ENCODE measurements at regions not wholly inside any gene's neighbourhood (a gene's known extent, or its start where the extent isn't known, plus 50 kb on each side); places are given as distances from the start of the nearest gene placed in this dataset.

DNA sequence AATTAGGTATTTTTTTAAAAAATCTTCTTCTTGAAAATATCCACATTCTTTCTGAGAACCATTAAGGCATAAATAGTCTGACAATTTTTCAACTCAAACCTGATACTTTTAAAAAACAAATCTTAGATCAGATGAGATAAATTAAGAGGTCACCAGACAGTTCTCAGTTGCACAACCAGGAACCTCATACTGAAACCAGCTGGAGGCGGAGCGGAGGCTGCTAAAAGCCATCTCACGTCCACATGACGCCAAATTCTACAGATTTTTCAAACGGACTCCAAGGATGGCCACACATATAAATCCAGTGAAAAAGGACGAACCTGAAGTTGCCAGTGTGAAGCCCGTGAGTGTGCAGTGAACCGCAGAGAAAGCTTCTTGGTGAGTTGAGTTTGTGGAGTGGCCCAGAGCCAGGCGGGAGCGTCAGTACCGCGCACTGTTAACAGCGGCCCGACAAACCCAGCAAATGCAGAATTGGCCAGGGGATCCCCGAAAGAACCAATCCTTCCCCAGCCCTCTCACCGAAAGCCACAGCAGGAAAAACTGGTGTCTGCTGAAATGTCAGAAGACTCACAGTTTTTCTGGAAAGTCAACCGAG lies 53.1 kb upstream of the BBS5 start:
- H3K4me3 Mint-ChIP-seq: no peak overlapping the region
- H3K4me1 Mint-ChIP-seq (ENCODE audit: low read depth): no peaks in the 10 kb centered on the region
- intact Hi-C loops (cut with micrococcal nuclease): no loop called here
- H3K9me3 Mint-ChIP-seq: no peaks in the 10 kb centered on the region
- H3K27ac Mint-ChIP-seq: no peak overlapping the region
- H3K36me3 Mint-ChIP-seq: no peaks in the 10 kb centered on the region
- ChIA-PET POLR2A (no interaction called here), CTCF (no interaction called here)
- peaks cover 6% of the 10 kb centered on the region for H3K27me3 Mint-ChIP-seq
- DNase-seq: no peak

GRCh38 chr2:169422120-169422519 lies 57.2 kb upstream of the BBS5 start:
- Mint-ChIP-seq H3K4me3 (no peak overlapping the region), H3K27ac (no peak overlapping the region), H3K4me1 (ENCODE audit: low read depth) (no peaks in the 10 kb centered on the region), H3K27me3 (peaks cover 8% of the 10 kb centered on the region), H3K9me3 (no peaks in the 10 kb centered on the region), H3K36me3 (no peaks in the 10 kb centered on the region)
- ChIA-PET POLR2A (interaction anchor here (0.6 kb wide), 1 partner anchor 456 kb away, joined by 6 read pairs; no protein-coding TSS in a partner anchor), CTCF (no interaction called here)
- DNase-seq: no peak
- intact Hi-C loops (cut with micrococcal nuclease): no loop called here

GRCh38 chr2:169415233-169415748 lies 53.0 kb upstream of the LRP2 start:
- no peaks in the 10 kb centered on the region for H3K4me1 Mint-ChIP-seq (ENCODE audit: low read depth)
- H3K4me3 Mint-ChIP-seq: no peak overlapping the region
- intact Hi-C loops (cut with micrococcal nuclease): no loop called here
- no peaks in the 10 kb centered on the region for H3K9me3 Mint-ChIP-seq
- H3K27ac Mint-ChIP-seq: no peak overlapping the region
- no peak for DNase-seq
- H3K27me3 Mint-ChIP-seq: peaks cover 26% of the 10 kb centered on the region
- no peaks in the 10 kb centered on the region for H3K36me3 Mint-ChIP-seq
- POLR2A ChIA-PET: no interaction called here
- CTCF ChIA-PET: no interaction called here
